DMS79 (cell line): ENCODE measurements at regions not wholly inside any gene's neighbourhood (a gene's known extent, or its start where the extent isn't known, plus 50 kb on each side); places are given as distances from the start of the nearest gene placed in this dataset.
"Not testable (repeated sequence)": the region's sequence is repeated elsewhere in the genome, so short reads cannot be mapped to it uniquely, and the experiment has no call there.

Experiments used
- DNase-seq: peaks from one replicate; lab custom pipeline; 2025; lab: John Stamatoyannopoulos, UW

DNA sequence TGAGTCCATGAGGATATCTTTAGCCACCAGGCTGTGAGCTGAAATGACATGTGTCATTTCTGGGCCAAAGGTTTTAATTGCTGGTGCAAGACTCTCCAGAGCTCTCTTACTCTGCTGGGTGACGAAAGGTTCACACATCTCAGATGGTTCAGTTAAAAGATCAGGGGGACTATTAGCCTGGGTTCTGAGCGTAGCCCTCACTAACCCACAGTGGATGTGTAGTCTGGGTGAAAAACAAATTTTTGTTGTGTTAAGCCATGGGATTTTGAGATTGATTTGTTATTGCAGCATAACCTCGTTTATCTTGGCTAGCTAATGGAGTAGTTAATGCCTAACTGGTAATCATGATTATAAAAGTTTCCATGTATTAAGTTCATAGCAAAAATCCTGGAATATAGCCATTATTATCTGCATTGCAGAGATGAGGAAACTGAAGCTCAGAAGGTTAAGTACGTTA is 251.5 kb downstream of the RMST start:
- DNase-seq: no peak

GRCh38 chr12:97716356-97716755 is 253.8 kb downstream of the RMST start:
- no peak for DNase-seq

DNA sequence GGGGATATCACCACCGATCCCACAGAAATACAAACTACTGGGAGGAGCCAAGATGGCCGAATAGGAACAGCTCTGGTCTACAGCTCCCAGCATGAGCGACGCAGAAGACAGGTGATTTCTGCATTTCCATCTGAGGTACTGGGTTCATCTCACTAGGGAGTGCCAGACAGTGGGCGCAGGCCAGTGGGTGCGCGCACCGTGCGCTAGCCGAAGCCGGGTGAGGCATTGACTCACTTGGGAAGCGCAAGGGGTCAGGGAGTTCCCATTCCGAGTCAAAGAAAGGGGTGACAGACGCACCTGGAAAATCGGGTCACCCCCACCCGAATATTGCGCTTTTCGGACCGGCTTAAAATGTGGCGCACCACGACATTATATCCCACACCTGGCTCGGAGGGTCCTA is 261.2 kb downstream of the RMST start:
- not testable (repeated sequence) for DNase-seq

- no peak for DNase-seq
Observed at GRCh38 chr12:97745406-97746101, 282.9 kb downstream of the RMST start.

DNA sequence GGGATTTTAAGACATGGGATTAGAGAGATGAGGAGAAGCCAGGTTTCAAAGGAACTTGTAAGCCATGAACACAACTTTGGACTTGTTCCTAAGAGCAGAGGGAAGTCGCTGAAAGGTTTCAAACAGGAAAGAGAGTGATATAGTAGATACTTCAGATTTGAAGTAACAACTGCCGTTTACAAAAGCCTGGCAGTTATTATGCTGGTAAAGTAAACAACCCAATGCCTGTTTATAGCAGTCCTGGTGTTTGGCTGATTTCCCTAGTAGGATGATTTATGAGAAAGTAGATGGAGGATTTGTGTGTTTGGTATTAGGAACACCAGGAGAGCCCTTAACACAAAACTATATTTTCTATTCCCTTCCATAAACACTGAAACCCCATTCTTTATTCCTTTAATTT is 285.7 kb downstream of the RMST start:
- peak; percentile 84 for DNase-seq

- DNase-seq: no peak
Observed at GRCh38 chr12:97751704-97752103, 289.1 kb downstream of the RMST start.

DNA sequence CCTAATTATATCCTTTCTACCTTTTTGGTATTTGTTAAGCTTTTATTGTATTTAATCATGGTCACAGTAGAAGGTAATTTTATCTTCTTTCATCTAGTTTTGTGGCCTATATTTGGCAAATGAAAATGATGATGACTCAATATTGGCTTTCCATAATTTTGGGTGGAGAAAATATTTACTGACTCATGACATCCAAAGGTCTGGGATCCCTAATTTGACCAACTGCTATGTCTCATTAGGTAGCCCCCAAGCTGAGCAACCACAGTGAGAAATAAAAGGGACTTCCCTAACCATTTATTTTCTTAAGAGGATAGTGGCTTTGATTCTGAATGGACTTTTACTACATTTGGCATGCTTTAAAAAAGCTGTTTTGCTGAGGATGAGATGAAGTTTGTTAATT is 289.5 kb downstream of the RMST start:
- DNase-seq: no peak

DNA sequence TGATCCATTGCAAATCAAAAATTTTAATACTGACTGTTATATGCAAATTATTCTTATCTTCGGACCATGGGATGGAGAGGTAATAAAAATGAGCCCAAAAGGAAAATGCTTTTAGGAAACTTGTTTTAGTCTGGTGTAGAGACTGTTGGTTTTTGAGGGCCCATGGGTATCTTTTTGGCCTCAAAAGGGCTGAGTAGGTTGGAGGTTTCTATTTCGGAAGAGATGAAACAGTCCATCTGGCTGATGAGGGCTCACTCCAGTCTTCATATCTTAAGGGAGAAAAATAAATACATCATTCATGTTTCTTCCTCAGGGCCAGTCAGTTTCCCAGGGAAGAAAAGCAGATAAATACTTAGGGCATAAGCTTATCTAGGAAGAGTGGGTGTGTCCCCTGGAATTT is 290.7 kb downstream of the RMST start:
- no peak for DNase-seq

DNA sequence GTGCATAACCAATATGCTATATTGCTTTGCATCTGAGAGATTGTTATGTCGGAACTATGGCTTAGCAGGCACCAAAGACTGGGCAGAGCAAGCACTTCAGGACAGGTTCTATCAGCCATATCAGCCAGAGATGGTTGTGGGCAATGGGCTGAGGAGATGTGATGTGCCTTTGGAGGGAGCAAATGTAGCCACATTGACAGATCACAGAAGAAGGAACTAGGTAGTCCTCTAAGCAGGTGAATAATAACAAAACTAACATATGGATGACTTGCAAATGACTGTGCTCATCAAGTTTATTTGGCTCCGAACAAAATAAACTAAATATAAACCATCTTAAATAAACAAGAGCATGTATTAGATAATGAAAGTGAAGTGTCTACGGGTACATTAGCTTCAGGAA is 291.7 kb downstream of the RMST start:
- DNase-seq: no peak

DNA sequence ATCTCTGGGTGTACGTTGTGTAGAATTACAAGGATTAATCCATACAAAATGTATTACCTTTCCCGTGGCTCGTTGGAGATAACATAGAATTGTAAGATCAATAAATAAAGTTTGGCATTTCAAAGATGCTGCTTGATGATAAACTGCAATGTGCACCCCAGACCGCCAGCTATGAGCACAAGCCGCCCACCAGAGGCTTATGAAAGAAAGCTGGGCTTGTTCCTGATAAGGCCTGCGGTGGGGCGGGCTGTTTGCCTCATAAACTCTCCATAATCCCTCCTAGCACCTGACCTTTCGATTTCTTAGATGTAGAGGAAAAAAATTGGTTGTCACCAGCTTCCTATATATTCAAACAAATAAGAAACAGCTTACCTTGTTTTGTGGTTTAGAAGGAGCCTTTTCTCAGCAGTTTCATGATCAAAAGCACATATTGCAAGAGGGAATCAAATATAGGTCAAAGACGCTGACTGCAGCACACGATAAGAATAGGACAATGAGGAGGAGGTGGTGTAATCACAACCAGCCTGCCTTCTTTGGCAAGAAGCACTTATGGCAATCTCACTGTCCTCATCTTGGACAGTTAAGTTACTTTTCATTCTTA is 293.6 kb downstream of the RMST start:
- no peak for DNase-seq

GRCh38 chr12:97756741-97757140 is 294.1 kb downstream of the RMST start:
- DNase-seq: no peak

DNA sequence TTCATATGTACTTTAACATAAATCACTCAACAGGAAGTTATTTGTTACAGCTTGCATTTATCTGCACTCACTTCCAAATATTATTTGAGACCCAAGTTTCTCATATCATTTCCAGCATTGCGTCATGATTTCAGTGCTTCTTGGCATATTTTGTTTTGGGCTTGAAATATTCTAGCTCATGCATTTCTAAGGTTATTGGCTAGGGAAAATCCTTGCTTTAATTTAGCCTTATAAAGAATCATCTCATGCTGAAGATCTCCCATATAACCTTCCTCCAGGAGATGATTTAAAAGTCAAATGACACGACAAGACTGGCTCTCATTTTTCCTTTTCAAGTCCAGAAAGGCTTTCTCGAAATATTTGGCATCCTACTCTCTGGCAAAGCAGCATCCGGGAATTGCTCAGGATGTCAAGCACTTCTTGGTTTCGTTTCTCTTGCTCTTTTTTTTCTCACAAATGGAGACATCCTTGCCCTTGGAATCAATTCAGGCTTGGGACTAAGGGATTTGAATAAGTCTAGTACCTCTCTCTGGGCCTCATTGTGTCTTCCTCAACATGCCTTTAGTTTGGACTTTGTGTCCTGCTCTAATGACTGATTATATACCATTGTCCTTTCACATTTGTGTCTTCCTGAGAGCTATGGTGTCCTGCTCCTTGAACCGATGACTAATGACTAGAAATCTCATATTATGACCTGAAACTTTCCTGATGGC is 295.0 kb downstream of the RMST start:
- no peak for DNase-seq

DNA sequence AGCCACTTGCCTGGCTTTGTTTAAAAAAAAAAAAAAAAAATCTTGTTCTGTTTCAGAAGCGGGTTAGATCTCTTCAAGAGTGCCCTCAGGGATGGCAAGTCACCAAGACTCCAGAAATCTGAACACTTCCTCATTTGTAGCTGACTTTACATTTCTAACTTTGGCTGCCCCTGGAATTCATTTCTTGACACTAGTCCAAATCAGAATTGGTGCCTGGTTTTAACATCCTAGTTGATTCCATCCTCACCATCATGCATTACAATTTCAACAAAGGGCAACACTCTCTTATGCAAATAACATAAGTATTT is 295.5 kb downstream of the RMST start:
- DNase-seq: peak; percentile 27

DNA sequence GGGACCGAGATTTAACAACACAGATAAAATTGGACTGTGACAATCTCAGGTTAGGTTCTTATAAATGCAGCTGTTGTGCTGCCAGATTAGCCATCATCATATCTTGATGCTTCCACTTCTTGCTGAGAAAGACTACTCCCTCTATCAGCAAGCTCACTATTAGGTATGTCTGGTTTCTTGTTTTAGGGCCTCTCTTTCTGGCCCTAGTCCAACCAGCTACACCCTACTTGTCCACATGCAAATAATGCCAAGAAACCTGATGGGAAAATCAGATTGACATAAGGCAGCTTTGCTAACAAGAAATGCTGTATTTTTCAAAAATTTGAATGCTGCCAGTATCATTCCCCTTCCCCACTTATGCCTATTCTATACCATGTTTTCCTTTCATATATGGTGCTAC is 296.0 kb downstream of the RMST start:
- no peak for DNase-seq

GRCh38 chr12:97760601-97761000 is 298.0 kb downstream of the RMST start:
- DNase-seq: no peak

DNA sequence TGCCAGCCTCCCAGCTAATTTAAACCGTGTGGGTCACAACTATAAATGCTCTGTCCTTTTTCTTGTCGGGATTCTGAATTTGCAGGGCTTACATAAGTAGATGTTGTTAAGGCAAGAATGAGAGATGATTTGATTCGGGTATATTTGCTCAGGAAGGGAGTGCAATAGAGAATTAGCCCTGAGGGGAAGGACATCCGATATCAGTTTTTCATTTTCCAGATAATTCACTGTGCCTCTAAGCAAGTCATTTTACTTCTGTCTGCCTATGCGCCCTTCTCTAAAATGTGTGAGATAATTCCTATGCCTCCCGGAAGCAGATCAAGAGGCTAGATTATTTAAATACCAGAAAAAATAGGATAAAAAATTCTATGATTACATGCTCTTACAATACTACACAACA is 300.5 kb downstream of the RMST start:
- no peak for DNase-seq

- DNase-seq: no peak
Observed at GRCh38 chr12:97764700-97765099, 302.1 kb downstream of the RMST start.

GRCh38 chr12:97767347-97767746 is 304.7 kb downstream of the RMST start:
- DNase-seq: no peak

DNA sequence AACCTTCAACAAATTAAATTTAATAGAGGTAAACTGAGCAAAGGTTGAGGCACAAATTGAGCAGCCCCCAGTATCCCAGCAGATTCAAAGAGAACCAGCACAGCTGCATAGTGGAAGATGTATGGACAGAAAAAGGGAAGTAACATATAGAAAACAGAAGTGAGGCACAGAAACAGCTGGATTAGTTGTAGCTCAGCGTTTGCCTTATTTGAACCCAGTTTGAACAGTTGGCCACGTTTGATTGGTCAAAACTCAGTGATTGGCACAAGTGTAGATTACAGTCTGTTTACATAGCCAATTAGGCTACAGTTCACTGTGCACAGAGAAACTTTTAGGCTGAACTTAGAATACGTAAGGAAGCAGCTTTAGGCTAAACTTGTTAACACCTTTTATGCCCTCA is 315.5 kb downstream of the RMST start:
- no peak for DNase-seq

GRCh38 chr12:97781342-97781741 is 318.7 kb downstream of the RMST start:
- no peak for DNase-seq

DNA sequence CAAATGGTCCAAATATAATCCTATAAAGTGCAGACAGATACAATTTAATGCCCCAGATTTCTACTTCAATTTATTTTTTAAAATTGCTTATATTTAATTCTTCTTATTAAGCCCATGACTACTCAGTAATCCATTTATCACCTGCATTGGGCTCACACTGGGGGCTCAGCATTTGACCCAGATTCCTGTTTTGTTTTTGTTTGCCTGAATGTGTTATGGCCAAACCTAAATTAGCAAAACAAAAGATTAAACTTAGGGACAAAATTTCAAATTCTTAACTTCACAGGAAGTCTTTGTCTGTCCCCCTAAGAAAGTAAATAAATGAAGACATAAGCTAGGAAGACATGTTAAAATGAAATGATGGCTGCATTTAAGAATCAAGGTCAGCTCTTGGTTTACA is 322.3 kb downstream of the RMST start:
- no peak for DNase-seq

- no peak for DNase-seq
Observed at GRCh38 chr12:97790281-97790680, 327.7 kb downstream of the RMST start.

- no peak for DNase-seq
Observed at GRCh38 chr12:97797473-97797872, 334.9 kb downstream of the RMST start.

DNA sequence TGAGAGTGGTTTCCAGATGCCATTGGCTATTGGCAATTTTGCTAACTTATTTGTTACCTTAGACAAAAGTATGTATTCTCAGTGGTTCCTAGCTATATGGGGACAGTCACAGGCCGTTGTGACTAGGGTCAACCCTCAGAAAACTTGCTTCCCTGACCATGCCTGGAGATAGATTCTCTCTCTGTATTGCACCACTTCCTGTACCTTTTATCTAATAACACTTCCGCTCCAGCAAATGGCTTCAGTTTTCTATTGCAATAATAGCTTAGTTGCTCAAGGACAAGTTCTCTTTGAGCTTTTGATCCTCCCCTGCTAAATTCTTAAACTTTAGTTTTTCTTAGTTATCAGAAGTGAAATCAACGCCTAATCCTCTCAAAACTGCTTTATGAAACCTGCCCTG is 338.0 kb downstream of the RMST start:
- DNase-seq: no peak
